IMR-90 (cell line): ENCODE measurements at regions not wholly inside any gene's neighbourhood (a gene's known extent, or its start where the extent isn't known, plus 50 kb on each side); places are given as distances from the start of the nearest gene placed in this dataset.
A peak's percentile ranks its signal among the peaks of the same experiment; 100 is the strongest.

Source experiments
- ATAC-seq: fragments of 200-7000 bp; cut with Tn5 transposase; 2 replicates; pipeline ENCODE4 v1.9.1; 2020; ENCODE audit warnings: low read depth, mild to moderate bottlenecking, moderate library complexity
- BruUV-seq: library from RNA; stranded (reverse); fragments of 400-500 nt; replicated peaks from 2 replicates; lab custom pipeline; 2021; lab: Mats Ljungman, UMichigan
- CTCF ChIA-PET: fragments of 300-600 bp; formaldehyde crosslinking; extraction: SDS; loops from one replicate; lab custom pipeline; 2021; ENCODE audit warnings: antibody characterized with exemption; lab: Yijun Ruan, JAX
- POLR2A ChIA-PET: fragments of 300-600 bp; sonication (Branson Sonifier 250); formaldehyde crosslinking; loops from one replicate; lab custom pipeline; 2022; ENCODE audit warnings: antibody characterized with exemption; ENCODE audit not compliant: unreplicated experiment; lab: Charles Lee
- DNase-seq: peaks from one replicate; pipeline ENCODE4 v3.0.0; 2013
- H2AFZ ChIP-seq: replicated peaks from 2 replicates; pipeline ENCODE3; 2013; ENCODE audit warnings: low read length, mild to moderate bottlenecking; ENCODE audit not compliant: poor library complexity
- H2AK5ac ChIP-seq: 2 replicates; pipeline ENCODE4 v1.6.1; 2013; ENCODE audit warnings: low read depth, low read length, inconsistent platforms
- H2AK9ac ChIP-seq: replicated peaks from 2 replicates; pipeline ENCODE3; 2013; ENCODE audit warnings: mild to moderate bottlenecking, low read depth, low read length, moderate library complexity; ENCODE audit not compliant: poor library complexity
- H2BK120ac ChIP-seq: 2 replicates; pipeline ENCODE4 v1.6.1; 2013; ENCODE audit warnings: low read depth, low read length, inconsistent platforms
- H2BK15ac ChIP-seq: 3 replicates; pipeline ENCODE4 v1.6.1; 2013; ENCODE audit warnings: low read depth, low read length, inconsistent platforms
- H2BK20ac ChIP-seq: 2 replicates; pipeline ENCODE4 v1.6.1; 2013; ENCODE audit warnings: low read depth, mild to moderate bottlenecking, inconsistent platforms, low read length, moderate library complexity
- H2BK5ac ChIP-seq: 2 replicates; pipeline ENCODE4 v1.6.1; 2013; ENCODE audit warnings: mild to moderate bottlenecking, low read depth, low read length, inconsistent platforms; ENCODE audit not compliant: poor library complexity, severe bottlenecking
- H3K14ac ChIP-seq: replicated peaks from 2 replicates; pipeline ENCODE4 v1.6.1; 2013; ENCODE audit warnings: low read depth, low read length, inconsistent platforms
- H3K18ac ChIP-seq: 2 replicates; pipeline ENCODE4 v1.6.1; 2013; ENCODE audit warnings: low read depth, low read length, control low read depth
- H3K23ac ChIP-seq: 2 replicates; pipeline ENCODE4 v1.6.1; 2013; ENCODE audit warnings: low read depth, low read length, inconsistent platforms
- H3K27ac ChIP-seq: 2 replicates; pipeline ENCODE4 v1.5.1; 2013; ENCODE audit warnings: mild to moderate bottlenecking, control low read depth, low read length; ENCODE audit not compliant: insufficient read depth
- H3K27me3 ChIP-seq: 2 replicates; pipeline ENCODE4 v1.6.1; 2013; ENCODE audit warnings: low read length; ENCODE audit not compliant: control insufficient read depth, insufficient read depth
- H3K36me3 ChIP-seq: 2 replicates; pipeline ENCODE4 v1.6.1; 2013; ENCODE audit warnings: low read length, mixed read lengths; ENCODE audit not compliant: control insufficient read depth, insufficient read depth
- H3K4ac ChIP-seq: 2 replicates; pipeline ENCODE4 v1.6.1; 2013; ENCODE audit warnings: low read depth, low read length, inconsistent platforms
- H3K4me1 ChIP-seq: 2 replicates; pipeline ENCODE4 v1.6.1; 2013; ENCODE audit warnings: low read length, mixed read lengths; ENCODE audit not compliant: control insufficient read depth, insufficient read depth
- H3K4me2 ChIP-seq: 2 replicates; pipeline ENCODE4 v1.6.1; 2013; ENCODE audit warnings: low read depth, mild to moderate bottlenecking, control low read depth, low read length, moderate library complexity
- H3K4me3 ChIP-seq: 2 replicates; pipeline ENCODE4 v1.5.1; 2013; ENCODE audit warnings: low read depth, mild to moderate bottlenecking, control low read depth, low read length, moderate library complexity; ENCODE audit not compliant: insufficient read depth
- H3K56ac ChIP-seq: 2 replicates; pipeline ENCODE4 v1.6.1; 2013; ENCODE audit warnings: low read length, inconsistent platforms; ENCODE audit not compliant: insufficient read depth; ENCODE audit errors: extremely low read depth
- H3K79me1 ChIP-seq, 2 experiments: 2 replicates each; pipeline ENCODE4 v1.6.1; 2013; ENCODE audit warnings: low read length in 2 of 2, inconsistent platforms in 1 of 2, low read depth in 1 of 2
- H3K9ac ChIP-seq: 2 replicates; pipeline ENCODE4 v1.6.1; 2013; ENCODE audit warnings: low read depth, low read length, control low read depth
- H3K9me1 ChIP-seq: 2 replicates; pipeline ENCODE4 v1.6.1; 2013; ENCODE audit warnings: low read length, inconsistent platforms; ENCODE audit not compliant: insufficient read depth
- H3K9me3 ChIP-seq: 2 replicates; pipeline ENCODE4 v1.6.1; 2013; ENCODE audit warnings: low read length; ENCODE audit not compliant: control insufficient read depth, insufficient read depth
- H4K20me1 ChIP-seq: 2 replicates; pipeline ENCODE4 v1.6.1; 2013; ENCODE audit warnings: low read length, inconsistent platforms; ENCODE audit not compliant: insufficient read depth
- H4K5ac ChIP-seq: 2 replicates; pipeline ENCODE4 v1.6.1; 2013; ENCODE audit warnings: mild to moderate bottlenecking, low read depth, low read length, control low read depth
- H4K8ac ChIP-seq, 2 experiments: 2 replicates each; pipeline ENCODE4 v1.6.1; 2013; ENCODE audit warnings: low read depth in 2 of 2, low read length in 2 of 2, control low read depth in 1 of 2, inconsistent platforms in 1 of 2
- H4K91ac ChIP-seq: 2 replicates; pipeline ENCODE4 v1.6.1; 2013; ENCODE audit warnings: low read depth, low read length, inconsistent platforms; ENCODE audit not compliant: insufficient read depth
- CEBPB ChIP-seq: IDR thresholded peaks from 2 replicates; pipeline ENCODE4 v1.6.1; 2012; ENCODE audit warnings: low read depth, low read length, improper control_type of control experiment
- ELK1 ChIP-seq: fragments of 150-350 bp; IDR thresholded peaks from 2 replicates; pipeline ENCODE4 v1.6.1; 2016; ENCODE audit warnings: low read depth, mild to moderate bottlenecking, low read length, moderate library complexity, borderline replicate concordance
- MAFK ChIP-seq: IDR thresholded peaks from 2 replicates; pipeline ENCODE4 v1.6.1; 2012; ENCODE audit warnings: low read depth, low read length, improper control_type of control experiment
- WGBS, 2 experiments: methylation state at CpG; one replicate each; pipeline versions ENCODE4 v1.1.5 to v1.1.7; 2013; ENCODE audit warnings: missing lambda C conversion rate in 2 of 2; ENCODE audit not compliant: insufficient read length in 1 of 2; ENCODE audit errors: extremely low coverage in 2 of 2; 5-methylcytosine and 5-hydroxymethylcytosine counted together
- dilution Hi-C: fragments of 300-500 bp; cut with HindIII; formaldehyde crosslinking; loops from one replicate; pipeline ENCODE4 v1.14.3; 2018; ENCODE audit warnings: low sequenced_read_pairs; ENCODE audit not compliant: unreplicated experiment
- in situ Hi-C: fragments of 300-500 bp; cut with MboI; formaldehyde crosslinking; loops from 3 replicates; pipeline ENCODE4 v1.14.3; 2019; ENCODE audit warnings: low sequenced_read_pairs, inconsistent platforms, mixed read lengths
- intact Hi-C: fragments of 100-400 bp; cut with micrococcal nuclease; formaldehyde crosslinking; loops from 2 replicates; pipeline ENCODE4 v1.10.0; 2022

- Histone ChIP-seq H4K20me1 (no peaks in the 10 kb centered on the region), H4K5ac (no peak overlapping the region), H3K79me1 (no peaks in the 10 kb centered on the region), H2AFZ (no peak overlapping the region), H3K4me2 (no peak overlapping the region), H2AK5ac (no peak overlapping the region), H4K91ac (no peak overlapping the region), H2BK15ac (no peak overlapping the region), H3K9ac (no peak overlapping the region), H2BK120ac (no peak overlapping the region), H3K27ac (no peak overlapping the region), H4K8ac (no peak overlapping the region), H3K23ac (no peak overlapping the region), H2BK20ac (no peak overlapping the region), H3K9me1 (no peaks in the 10 kb centered on the region), H3K4me1 (no peaks in the 10 kb centered on the region), H3K14ac (no peak overlapping the region), H3K27me3 (no peaks in the 10 kb centered on the region), H3K18ac (no peak overlapping the region), H2BK5ac (no peak overlapping the region), H3K36me3 (no peaks in the 10 kb centered on the region), H3K4ac (no peak overlapping the region), H3K9me3 (peaks cover 12% of the 10 kb centered on the region), H3K4me3 (no peak overlapping the region), H3K56ac (no peak overlapping the region), H2AK9ac (no peak overlapping the region)
- DNase-seq, result no peak
- TF ChIP-seq ELK1 (no peak), CEBPB (no peak), MAFK (0 out of 2 replicates have a peak, but pooled peaks have one; percentile 6)
- dilution Hi-C loops, result no loop called here
- ChIA-PET POLR2A (no interaction called here), CTCF (interaction anchor here (0.6 kb wide), 1 partner anchor 25 kb away, joined by 3 read pairs; no protein-coding TSS in a partner anchor)
- in situ Hi-C loops, result no loop called here
- 20% methylated on average over 1 of the region's 3 CpGs; no CpG with 5 or more reads in 1 of the 2 experiments for WGBS, 2 experiments
- BruUV-seq, result no TSS peak
- intact Hi-C loops, result no loop called here
- no peak for ATAC-seq
Measured at GRCh38 chr18:51523671-51524070, 326.2 kb upstream of the MEX3C start.
